HepG2 (cell line): ENCODE measurements at regions not wholly inside any gene's neighbourhood (a gene's known extent, or its start where the extent isn't known, plus 50 kb on each side); places are given as distances from the start of the nearest gene placed in this dataset.

Experiments
- ATAC-seq: fragments of 200-7000 bp; cut with Tn5 transposase; 3 replicates; pipeline ENCODE4 v1.9.1; 2020; ENCODE audit warnings: mild to moderate bottlenecking, moderate library complexity
- BruUV-seq: library from RNA; stranded (reverse); fragments of 400-500 nt; replicated peaks from 2 replicates; lab custom pipeline; 2021; lab: Mats Ljungman, UMichigan
- CTCF ChIA-PET: fragments of 300-600 bp; formaldehyde crosslinking; extraction: SDS; loops from one replicate; lab custom pipeline; 2021; ENCODE audit warnings: low total read pairs, inconsistent platforms, low intra/inter-chr PET ratio; lab: Yijun Ruan, JAX
- POLR2A ChIA-PET: fragments of 350-600 bp; sonication (Branson Sonifier 250); formaldehyde crosslinking; loops from one replicate; lab custom pipeline; 2020; ENCODE audit warnings: antibody characterized with exemption, inconsistent platforms; lab: Yijun Ruan, JAX
- DNase-seq: peaks from one replicate; pipeline ENCODE4 v3.0.0-alpha.2; 2015; ENCODE audit warnings: low spot score
- FAIRE-seq: peaks from 3 replicates; lab custom pipeline; 2011; peaks lifted over from hg19 to GRCh38; lab: Jason Lieb, UNC
- H2AFZ ChIP-seq: one replicate; pipeline ENCODE4 v1.6.1; 2011; ENCODE audit warnings: low read length, inconsistent platforms
- H3K27ac ChIP-seq: fragments of 300-600 bp; 3 replicates; pipeline ENCODE4 v1.8.0; 2011; ENCODE audit warnings: mixed run types, mild to moderate bottlenecking, mixed read lengths, low read length, inconsistent platforms; ENCODE audit not compliant: insufficient read depth; ENCODE audit errors: extremely low read length
- H3K27me3 ChIP-seq, 2 experiments: fragments of 200-600 bp in 1 of 2; 2 replicates in 1 of 2; 3 replicates in 1 of 2; pipeline versions ENCODE4 v1.6.0 to v1.8.0; 2011; ENCODE audit warnings: low read length in 2 of 2, mild to moderate bottlenecking in 2 of 2, moderate library complexity in 2 of 2, inconsistent platforms in 1 of 2; ENCODE audit not compliant: insufficient read depth in 2 of 2, control insufficient read depth in 1 of 2
- H3K36me3 ChIP-seq, 2 experiments: fragments of 200-600 bp in 1 of 2; replicated peaks in 1 of 2; 2 replicates in 1 of 2; 3 replicates in 1 of 2; pipeline versions ENCODE4 v1.5.1 to v1.8.0; 2011; ENCODE audit warnings: low read length in 2 of 2, inconsistent platforms in 1 of 2; ENCODE audit not compliant: insufficient read depth in 2 of 2, control insufficient read depth in 1 of 2
- H3K4me1 ChIP-seq: 2 replicates; pipeline ENCODE4 v1.5.1; 2012; ENCODE audit warnings: low read length, inconsistent platforms; ENCODE audit not compliant: insufficient read depth
- H3K4me2 ChIP-seq: 2 replicates; pipeline ENCODE4 v1.6.0; 2011; ENCODE audit warnings: low read depth, low read length, inconsistent platforms
- H3K4me3 ChIP-seq, 3 experiments: fragments of 200-600 bp in 1 of 3; sonication (generic), shearing (Covaris generic) in 1 of 3; replicated peaks in 1 of 3; 2 replicates each; pipeline ENCODE4 v1.5.1; 2011 to 2016; ENCODE audit warnings: low read length in 3 of 3, inconsistent platforms in 2 of 3, low read depth in 2 of 3, mild to moderate bottlenecking in 2 of 3, control low read depth in 1 of 3, mixed read lengths in 1 of 3; ENCODE audit not compliant: insufficient read depth in 1 of 3
- H3K79me2 ChIP-seq: one replicate; pipeline ENCODE4 v1.6.1; 2011; ENCODE audit warnings: low read length, inconsistent platforms; ENCODE audit not compliant: insufficient read depth
- H3K9ac ChIP-seq: 2 replicates; pipeline ENCODE4 v1.6.0; 2011; ENCODE audit warnings: mild to moderate bottlenecking, low read depth, low read length, inconsistent platforms; ENCODE audit not compliant: insufficient read depth
- H3K9me3 ChIP-seq: 2 replicates; pipeline ENCODE4 v1.5.1; 2012; ENCODE audit warnings: mild to moderate bottlenecking, low read length
- H4K20me1 ChIP-seq: 2 replicates; pipeline ENCODE4 v1.6.0; 2011; ENCODE audit warnings: inconsistent platforms, mild to moderate bottlenecking, low read length, moderate library complexity; ENCODE audit not compliant: insufficient read depth
- ATF7 ChIP-seq, 2 experiments: fragments of 450-650 bp in 1 of 2; sonication (generic) in 1 of 2; formaldehyde crosslinking in 1 of 2; IDR thresholded peaks; 2 replicates each; pipeline versions ENCODE4 v1.4.0 to v1.6.1; 2016 to 2020; ENCODE audit warnings: antibody characterized with exemption in 1 of 2, mild to moderate bottlenecking in 1 of 2, missing genetic modification reagents in 1 of 2
- CSRNP1 ChIP-seq: sonication (generic); formaldehyde crosslinking; IDR thresholded peaks from 2 replicates; pipeline ENCODE4 v1.8.1; 2023; ENCODE audit warnings: mild to moderate bottlenecking, missing genetic modification reagents
- ELF1 ChIP-seq: sonication (generic); formaldehyde crosslinking; IDR thresholded peaks from 2 replicates; pipeline ENCODE4 v1.4.0; 2020; ENCODE audit warnings: missing genetic modification reagents
- JDP2 ChIP-seq: sonication (generic); formaldehyde crosslinking; IDR thresholded peaks from 2 replicates; pipeline ENCODE4 v1.8.1; 2022; ENCODE audit warnings: missing genetic modification reagents, borderline replicate concordance
- MEIS1 ChIP-seq: sonication (generic); formaldehyde crosslinking; IDR thresholded peaks from 2 replicates; pipeline ENCODE4 v1.9.0; 2021; ENCODE audit warnings: mild to moderate bottlenecking, missing genetic modification reagents, moderate library complexity, borderline replicate concordance
- ZBTB14 ChIP-seq: sonication (generic); formaldehyde crosslinking; IDR thresholded peaks from 2 replicates; pipeline ENCODE4 v1.4.0; 2020; ENCODE audit warnings: missing genetic modification reagents
- ZNF644 ChIP-seq: IDR thresholded peaks from 2 replicates; pipeline ENCODE4 v1.6.1; 2016; ENCODE audit warnings: low read depth
- WGBS: methylation state at CpG from one replicate; pipeline ENCODE4 v1.1.6; 2017; ENCODE audit warnings: low lambda C conversion rate; 5-methylcytosine and 5-hydroxymethylcytosine counted together
- in situ Hi-C: cut with HindIII; loops from 2 replicates; pipeline ENCODE4 v1.10.0; 2017; ENCODE audit warnings: low pct_unique_long_range_greater_than_20kb; ENCODE audit not compliant: extremely low pct_ligation_motif_present
- intact Hi-C: fragments of 100-400 bp; cut with micrococcal nuclease; formaldehyde crosslinking; loops from one replicate; pipeline ENCODE4 v1.10.0; 2022; ENCODE audit not compliant: unreplicated experiment

GRCh38 chr16:87096746-87097333 lies 220.4 kb downstream of the C16orf95 start:
- Histone ChIP-seq H3K4me2 (no peak overlapping the region), H3K27ac (no peak overlapping the region), H3K4me3 (no peak overlapping the region), H3K79me2 (no peaks in the 10 kb centered on the region), H3K4me1 (no peaks in the 10 kb centered on the region), H3K9ac (no peak overlapping the region), H4K20me1 (no peaks in the 10 kb centered on the region), H3K36me3 (no peaks in the 10 kb centered on the region), H3K9me3 (no peaks in the 10 kb centered on the region), H2AFZ (no peak overlapping the region), H3K27me3 (peaks cover 0 to 28% of the 10 kb centered on the region in 2 experiments; a peak in 4 of 5 replicates)
- intact Hi-C loops (no loop called here), in situ Hi-C loops (no loop called here)
- no TSS peak for BruUV-seq
- no peak for DNase-seq
- ChIA-PET POLR2A (no interaction called here), CTCF (no interaction called here)
- 30% methylated on average over 11 of the region's 11 CpGs for WGBS
- no peak for FAIRE-seq
- no peak for ATAC-seq
- TF ChIP-seq MEIS1 = no peak
- TF ChIP-seq CSRNP1 (CRISPR knock-in tag) = no peak

- H3K27me3 ChIP-seq = peaks cover 0 to 23% of the 10 kb centered on the region in 2 experiments; a peak in 4 of 5 replicates
- 49% methylated on average over 5 of the region's 5 CpGs for WGBS
Measured at GRCh38 chr16:87098361-87098760, 218.8 kb downstream of the C16orf95 start.

More at GRCh38 chr16:87098361-87098760, 218.8 kb downstream of the C16orf95 start:
- ChIA-PET POLR2A (no interaction called here), CTCF (no interaction called here)
- in situ Hi-C loops = no loop called here
- no peak overlapping the region for H3K9ac ChIP-seq
- DNase-seq (no peak), ATAC-seq (no peak), FAIRE-seq (no peak)
- no peaks in the 10 kb centered on the region for H3K79me2 ChIP-seq
- H2AFZ ChIP-seq = no peak overlapping the region
- H3K36me3 ChIP-seq = no peaks in the 10 kb centered on the region
- no peaks in the 10 kb centered on the region for H4K20me1 ChIP-seq
- no TSS peak for BruUV-seq
- H3K4me1 ChIP-seq = no peaks in the 10 kb centered on the region
- H3K9me3 ChIP-seq = no peaks in the 10 kb centered on the region
- no peak overlapping the region for H3K4me3 ChIP-seq
- TF ChIP-seq JDP2 (CRISPR knock-in tag) = no peak
- no peak for TF ChIP-seq ZBTB14 (CRISPR knock-in tag)
- TF ChIP-seq ELF1 (CRISPR knock-in tag) = no peak
- no peak for TF ChIP-seq ZNF644
- 0 out of 2 replicates have a peak, but pooled peaks have one; percentile 22 for TF ChIP-seq ATF7 (IDR thresholded peaks at IDR 0.05)
- TF ChIP-seq ATF7 (CRISPR knock-in tag; IDR thresholded peaks at IDR 0.05) = no peak
- TF ChIP-seq, all 625 proteins: peak for 1
- Histone ChIP-seq H3K4me2 (no peak overlapping the region), H3K27ac (no peak overlapping the region)
- intact Hi-C loops = no loop called here
